ENCODE measurements at regions not wholly inside any gene's neighbourhood (a gene's known extent, or its start where the extent isn't known, plus 50 kb on each side); places are given as distances from the start of the nearest gene placed in this dataset.

DNA sequence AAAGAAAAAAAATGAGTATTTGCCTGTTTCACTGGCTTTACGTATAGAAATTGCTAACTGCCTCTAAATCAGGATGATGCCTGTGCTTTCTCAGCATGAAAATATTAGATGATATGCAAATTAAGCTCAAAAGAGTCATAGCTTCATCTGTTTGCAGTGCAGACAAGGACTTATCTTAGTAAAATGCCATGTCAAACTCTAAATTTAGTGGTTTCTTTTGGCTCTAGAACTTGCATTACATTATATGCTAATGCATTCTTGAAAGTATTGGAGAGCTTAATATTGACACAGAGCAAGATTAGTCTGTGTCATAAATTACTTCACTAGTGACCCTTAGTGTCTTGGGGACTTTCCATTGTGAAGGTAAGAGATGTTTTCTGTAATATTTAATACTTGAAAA, 1109.1 kb upstream of the NRXN1 start:
- DNase-seq (no peak), ATAC-seq (no peak)
- intact Hi-C loops (cut with DNase I, micrococcal nuclease): no loop called here

DNA sequence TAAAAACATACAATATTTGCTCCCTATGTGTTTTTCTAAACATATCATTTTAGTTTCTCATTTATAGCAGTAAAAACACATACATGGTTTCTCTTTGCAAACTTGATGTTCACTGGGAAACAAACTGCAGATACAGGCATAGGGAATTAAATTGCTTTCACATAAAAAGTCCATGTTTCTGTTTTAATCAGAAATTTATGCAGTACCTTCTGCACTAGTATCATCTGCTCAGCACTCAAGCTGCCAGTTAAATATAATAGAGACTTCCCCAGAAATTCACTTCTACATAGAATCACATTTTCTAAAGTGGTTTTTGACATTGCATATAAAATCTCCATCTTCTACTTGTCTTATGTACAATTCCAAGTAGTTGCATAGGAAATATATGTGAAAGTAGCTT, 1107.3 kb upstream of the NRXN1 start:
- no peak for ATAC-seq
- intact Hi-C loops (cut with DNase I, micrococcal nuclease): no loop called here
- DNase-seq: no peak

DNA sequence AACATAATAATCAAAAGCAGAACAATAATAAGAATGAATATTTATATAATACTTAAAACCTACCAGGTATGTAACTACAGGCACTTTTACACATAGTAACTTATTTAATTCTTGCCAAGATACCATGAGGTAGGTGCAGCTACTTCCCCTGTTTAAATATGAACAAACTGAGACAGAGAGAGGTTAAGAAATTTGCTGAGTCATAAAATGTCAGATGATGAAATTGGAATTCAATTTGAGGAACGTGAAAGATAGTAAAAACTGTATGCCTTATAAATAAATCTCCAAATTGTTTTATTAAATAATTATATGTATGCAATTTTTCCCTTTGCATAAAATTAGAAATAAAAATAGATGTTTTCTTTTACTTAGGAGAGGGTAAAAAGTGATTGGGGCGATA, 1103.3 kb upstream of the NRXN1 start:
- DNase-seq (no peak), ATAC-seq (no peak)
- intact Hi-C loops (cut with DNase I, micrococcal nuclease): no loop called here

DNA sequence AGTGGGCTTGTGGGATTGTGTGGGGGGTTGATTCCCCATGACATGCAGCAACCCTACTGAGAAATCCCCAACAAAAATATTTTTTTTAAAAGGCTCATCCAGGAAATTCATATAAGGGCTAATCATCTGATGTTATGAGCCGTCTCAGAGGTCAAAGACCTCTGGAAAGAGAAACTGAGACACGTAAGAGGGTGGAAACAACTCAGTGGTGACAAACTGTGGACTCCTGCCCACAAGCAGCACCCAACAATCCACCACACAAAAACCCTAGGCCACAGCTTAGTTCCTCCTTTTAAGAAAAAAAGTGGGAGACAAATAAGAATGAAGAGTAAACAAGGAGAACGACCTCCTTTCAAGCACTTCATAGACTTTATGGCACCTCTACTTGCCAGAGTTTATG, 1096.1 kb upstream of the NRXN1 start:
- ATAC-seq: no peak
- intact Hi-C loops (cut with DNase I, micrococcal nuclease): no loop called here
- no peak for DNase-seq

DNA sequence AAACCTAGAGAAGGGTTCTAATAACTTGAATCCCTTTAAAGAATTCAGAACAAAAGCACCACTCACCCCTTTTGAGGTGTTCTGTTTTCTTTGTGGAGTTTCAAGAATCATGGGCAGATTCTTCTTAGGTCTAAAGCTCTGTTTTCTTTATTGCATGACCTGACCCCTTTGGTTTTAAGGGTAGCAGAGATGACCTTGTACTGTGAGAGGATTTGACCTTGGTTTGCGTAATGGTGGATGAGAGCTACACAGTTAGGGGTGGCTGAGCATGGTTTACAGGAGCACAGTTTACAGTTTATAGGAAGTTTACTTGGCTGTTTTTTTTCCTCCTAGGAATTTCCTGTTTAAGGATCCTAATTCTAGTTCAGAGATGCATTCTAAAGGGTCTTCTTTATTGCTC, 1095.6 kb upstream of the NRXN1 start:
- ATAC-seq: no peak
- DNase-seq: no peak
- intact Hi-C loops (cut with DNase I, micrococcal nuclease): no loop called here

DNA sequence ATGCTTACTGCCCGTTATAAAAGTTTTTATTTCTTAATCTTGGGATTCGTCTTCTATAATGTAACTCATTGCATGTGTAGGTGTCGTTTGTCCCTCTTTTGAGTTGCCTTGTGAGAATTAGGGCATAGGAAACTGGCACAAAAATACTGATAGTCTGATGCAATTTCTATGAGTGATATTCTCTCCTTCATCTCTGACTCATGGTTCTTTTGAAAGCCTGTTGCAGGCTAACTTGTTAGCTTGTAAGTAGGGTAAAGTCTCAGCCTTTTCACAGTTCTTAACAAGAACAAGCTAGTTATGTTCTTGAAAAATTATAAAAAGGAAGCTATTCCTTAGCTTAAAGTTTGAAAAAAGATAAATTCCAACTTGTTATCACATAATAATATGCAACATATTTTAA, 1085.4 kb upstream of the NRXN1 start:
- ATAC-seq (no peak), DNase-seq (no peak)
- intact Hi-C loops (cut with DNase I, micrococcal nuclease): no loop called here

DNA sequence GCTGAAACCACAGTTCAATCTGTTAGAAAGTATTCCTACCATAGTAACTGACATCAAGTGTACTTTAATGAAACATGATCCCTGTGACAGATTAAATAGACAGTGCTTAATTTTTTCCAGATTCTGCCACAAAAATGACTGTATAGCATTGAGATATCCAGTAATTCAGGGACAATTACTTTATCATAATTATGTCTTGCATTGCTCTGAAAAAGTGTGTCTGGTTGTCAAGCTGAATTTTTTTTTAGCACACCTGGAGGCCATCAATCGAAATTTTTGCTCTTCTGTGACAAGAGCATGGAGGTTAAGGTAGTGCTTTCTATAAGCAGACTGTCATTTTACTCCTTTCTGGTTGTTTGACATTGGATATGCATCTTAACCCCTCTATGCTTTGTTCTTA, 1083.8 kb upstream of the NRXN1 start:
- no peak for ATAC-seq
- intact Hi-C loops (cut with DNase I, micrococcal nuclease): no loop called here
- no peak for DNase-seq

DNA sequence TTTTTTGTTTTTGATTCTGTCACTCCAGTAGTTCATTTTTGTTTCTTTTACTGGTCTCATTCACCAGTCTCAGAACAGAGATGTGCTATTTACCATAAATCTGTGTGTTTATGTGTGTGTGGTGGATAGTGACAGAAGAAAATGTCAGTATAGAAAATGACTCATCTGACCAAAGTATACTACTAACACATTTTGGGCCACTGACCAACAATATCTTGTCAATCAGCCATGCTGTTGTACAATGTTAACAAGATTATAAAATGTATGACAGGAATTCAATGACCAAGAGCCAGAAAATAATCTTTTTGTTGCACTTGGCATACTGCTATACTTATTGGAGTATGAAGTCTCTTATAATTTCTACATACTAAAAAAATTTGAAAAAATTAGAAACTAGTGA, 1081.4 kb upstream of the NRXN1 start:
- ATAC-seq: no peak
- intact Hi-C loops (cut with DNase I, micrococcal nuclease): no loop called here
- no peak for DNase-seq

DNA sequence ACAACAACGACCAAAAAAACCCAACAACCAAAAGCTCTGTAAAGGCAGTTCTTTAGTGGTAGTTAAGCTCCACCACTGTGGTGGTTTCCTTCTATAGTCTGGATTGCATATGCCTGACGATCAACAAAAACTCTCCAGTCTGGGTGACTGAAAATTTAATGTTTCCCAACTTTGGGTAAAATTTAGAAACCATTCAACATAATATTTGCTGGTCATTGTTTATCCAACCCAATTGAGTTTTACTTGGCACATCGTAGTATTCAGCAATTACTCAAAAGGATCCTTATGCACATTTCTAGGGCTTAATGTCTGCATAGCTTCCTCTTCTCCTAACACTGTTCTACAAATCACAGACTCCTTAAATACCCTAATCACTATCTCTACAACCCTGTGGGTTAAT, 1080.2 kb upstream of the NRXN1 start:
- DNase-seq (no peak), ATAC-seq (no peak)
- intact Hi-C loops (cut with DNase I, micrococcal nuclease): no loop called here

DNA sequence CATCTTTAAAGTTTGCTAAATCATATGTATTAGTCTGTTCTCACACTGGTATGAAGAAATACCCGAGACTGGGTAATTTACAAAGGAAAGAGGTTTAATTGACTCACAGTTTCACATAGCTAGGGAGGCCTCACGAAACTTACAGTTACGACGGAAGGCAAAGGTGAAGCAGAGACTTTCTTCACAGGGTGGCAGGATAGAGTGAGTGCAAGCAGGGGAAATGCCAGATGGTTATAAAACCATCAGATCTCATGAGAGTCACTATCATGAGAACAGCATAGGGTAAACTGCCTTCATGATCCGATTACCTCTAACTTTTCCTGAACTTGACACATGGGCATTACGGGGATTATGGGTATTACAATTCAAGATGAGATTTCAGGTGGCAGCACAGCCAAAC, 1075.2 kb upstream of the NRXN1 start:
- DNase-seq (no peak), ATAC-seq (no peak)
- intact Hi-C loops (cut with DNase I, micrococcal nuclease): no loop called here

DNA sequence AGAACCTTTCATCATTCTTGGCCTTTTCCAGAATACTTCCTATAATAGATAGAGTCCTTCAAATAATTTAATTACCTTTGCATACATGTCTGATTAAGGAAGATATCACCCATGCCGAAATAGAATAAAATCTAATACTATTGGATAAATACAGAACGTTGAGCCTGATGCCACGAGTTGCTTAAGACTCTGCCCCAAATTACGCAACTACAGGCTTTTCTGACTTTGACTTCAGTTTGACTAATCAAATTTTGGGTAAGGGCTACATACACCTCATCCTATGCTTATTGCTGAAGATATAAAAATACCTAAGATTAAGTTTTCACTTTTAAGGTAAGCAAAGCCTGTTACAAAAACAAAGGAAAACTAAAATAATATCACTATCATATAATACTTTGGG, 1065.1 kb upstream of the NRXN1 start:
- ATAC-seq (no peak), DNase-seq (no peak)
- intact Hi-C loops (cut with DNase I, micrococcal nuclease): no loop called here

DNA sequence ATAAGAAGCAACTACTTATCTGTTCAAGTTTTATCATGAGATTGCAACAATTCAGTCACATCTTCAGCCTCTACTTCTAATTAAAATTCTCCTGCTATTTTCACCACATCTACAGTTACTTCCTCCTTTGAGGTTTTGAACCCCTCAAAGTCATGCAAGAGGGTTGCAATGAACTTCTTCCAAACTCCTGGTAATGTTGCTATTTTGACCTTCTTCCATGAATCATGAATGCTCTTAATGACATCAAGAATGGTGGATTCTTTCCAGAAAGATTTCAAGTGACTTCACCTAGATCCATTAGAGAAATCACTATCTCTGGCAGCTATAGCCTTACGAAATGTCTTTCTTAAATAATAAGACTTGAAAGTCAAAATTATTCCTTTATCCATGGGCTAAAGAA, 1052.8 kb upstream of the NRXN1 start:
- ATAC-seq (no peak), DNase-seq (no peak)
- intact Hi-C loops (cut with DNase I, micrococcal nuclease): no loop called here

DNA sequence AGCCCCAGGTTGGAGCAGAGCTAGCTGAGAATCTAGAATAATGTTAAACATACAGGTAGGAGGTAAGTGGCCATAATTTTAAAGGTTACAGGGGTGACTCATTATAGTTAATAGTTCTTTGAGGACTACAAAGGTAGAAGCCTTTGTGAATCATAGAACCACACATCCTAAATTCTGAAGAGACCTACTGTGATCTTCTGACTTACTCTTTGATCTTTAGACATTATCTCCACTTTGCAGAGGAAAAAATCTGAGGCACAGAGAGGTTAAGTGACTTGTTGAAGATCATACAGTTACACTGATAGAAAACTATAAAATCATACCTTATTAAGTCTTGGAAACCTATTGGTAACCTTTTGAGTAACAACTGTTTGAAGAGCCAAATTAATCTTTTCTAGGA, 1051.3 kb upstream of the NRXN1 start:
- ATAC-seq: no peak
- no peak for DNase-seq
- intact Hi-C loops (cut with DNase I, micrococcal nuclease): no loop called here

DNA sequence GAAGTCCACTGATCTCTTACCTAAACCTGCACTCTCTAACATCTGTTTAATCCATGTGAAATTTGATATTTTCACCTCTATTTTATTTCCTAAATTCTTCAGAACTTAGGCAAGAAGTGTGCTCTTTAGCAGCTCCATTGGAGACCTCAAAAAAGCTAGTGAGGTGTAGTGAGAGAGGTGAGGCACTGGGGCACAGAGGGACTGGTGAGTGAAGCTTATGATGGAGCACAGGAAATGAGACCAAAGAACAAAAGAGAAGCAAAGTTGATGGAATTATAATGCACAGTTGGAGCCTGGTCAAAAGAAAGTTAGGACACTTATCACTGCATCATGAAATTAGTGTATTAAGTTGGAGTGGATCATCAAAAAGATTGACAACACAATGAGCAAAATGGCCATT, 1050.7 kb upstream of the NRXN1 start:
- ATAC-seq (no peak), DNase-seq (no peak)
- intact Hi-C loops (cut with DNase I, micrococcal nuclease): no loop called here

DNA sequence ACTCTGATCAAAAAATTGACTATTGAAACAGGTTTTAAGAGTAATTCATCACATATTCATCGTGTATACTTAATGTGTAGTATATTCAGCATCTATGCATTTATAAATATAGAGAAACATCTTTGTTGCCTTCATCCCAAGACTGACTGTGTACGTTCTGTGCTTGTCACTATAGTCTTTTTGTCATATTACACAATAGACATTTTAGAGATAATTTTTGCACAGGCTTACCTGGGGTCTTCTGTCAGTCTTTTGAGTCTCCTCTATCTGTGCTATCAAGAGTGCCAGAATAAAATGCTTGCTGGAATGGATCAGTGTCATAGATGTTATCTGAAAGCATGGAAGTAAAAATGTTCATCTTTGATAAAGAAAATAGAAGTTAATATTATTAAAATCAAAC, 1047.7 kb upstream of the NRXN1 start:
- intact Hi-C loops (cut with DNase I, micrococcal nuclease): no loop called here
- ATAC-seq (no peak), DNase-seq (no peak)

DNA sequence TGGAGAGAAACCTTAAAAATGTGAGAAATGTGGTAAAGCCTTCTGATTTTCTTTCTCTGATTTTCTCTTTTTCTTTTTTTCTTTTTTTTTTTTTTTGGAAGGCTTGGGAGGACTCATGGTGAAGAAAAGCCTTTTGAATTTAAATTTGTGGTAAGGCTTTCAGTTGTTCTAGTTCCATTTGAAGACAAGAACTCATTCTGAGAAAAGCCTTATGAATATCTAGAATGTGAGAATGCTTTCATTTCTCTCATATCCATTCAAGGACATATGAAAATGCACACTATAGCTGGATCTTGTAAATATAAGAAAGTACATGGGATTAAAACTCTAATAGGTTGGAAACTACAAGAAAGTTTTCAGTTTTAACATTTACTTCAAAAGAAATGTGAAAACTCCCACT, 1045.2 kb upstream of the NRXN1 start:
- DNase-seq: no peak
- ATAC-seq: no peak
- intact Hi-C loops (cut with DNase I, micrococcal nuclease): no loop called here

DNA sequence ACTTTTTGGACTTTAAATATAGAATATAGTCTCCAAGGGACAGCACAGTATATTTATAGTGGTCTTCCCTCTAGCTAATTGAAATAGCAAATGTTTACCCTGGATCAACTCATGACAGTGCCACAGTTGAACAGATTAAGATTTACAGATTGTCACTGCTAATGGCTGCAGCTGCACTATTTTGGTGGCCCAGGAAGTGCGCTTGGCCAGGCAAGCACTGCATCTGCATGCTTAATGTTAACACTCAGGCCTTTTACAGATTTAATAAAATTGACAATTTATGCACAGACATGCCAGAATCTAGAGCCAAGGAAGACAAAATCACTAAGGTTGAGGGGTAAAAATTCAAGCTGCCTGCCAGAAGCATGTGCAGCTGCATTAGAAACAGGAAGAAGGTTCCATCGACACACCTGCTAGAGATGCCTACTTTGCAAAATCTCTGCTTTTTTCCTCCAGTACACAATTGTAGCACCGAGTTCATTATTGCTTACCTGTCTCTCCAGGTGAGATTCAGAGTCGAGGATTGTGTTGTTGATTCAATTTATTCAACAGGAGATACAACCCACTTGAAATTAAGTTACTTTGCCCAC, 1042.3 kb upstream of the NRXN1 start:
- intact Hi-C loops (cut with DNase I, micrococcal nuclease): no loop called here
- DNase-seq (no peak), ATAC-seq (no peak)

DNA sequence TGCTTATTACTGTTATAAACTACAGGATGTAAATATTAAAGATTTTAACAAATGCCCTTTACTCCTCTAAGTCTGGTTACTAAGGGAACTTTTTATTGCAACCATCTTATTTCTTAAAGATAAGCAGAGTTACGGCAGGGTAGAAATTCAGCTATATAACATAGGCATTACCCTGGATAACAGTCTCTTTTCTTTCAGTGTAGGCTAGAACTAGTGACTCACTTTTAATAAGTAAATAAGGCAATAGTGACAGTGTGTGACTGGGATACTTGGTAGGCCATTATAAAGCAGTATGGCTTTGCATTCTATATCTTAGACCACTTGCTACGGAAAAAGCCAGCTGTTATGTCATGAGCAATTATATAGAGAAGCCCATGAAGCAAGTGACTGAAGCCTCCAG, 1041.0 kb upstream of the NRXN1 start:
- no peak for ATAC-seq
- DNase-seq: no peak
- intact Hi-C loops (cut with DNase I, micrococcal nuclease): no loop called here

DNA sequence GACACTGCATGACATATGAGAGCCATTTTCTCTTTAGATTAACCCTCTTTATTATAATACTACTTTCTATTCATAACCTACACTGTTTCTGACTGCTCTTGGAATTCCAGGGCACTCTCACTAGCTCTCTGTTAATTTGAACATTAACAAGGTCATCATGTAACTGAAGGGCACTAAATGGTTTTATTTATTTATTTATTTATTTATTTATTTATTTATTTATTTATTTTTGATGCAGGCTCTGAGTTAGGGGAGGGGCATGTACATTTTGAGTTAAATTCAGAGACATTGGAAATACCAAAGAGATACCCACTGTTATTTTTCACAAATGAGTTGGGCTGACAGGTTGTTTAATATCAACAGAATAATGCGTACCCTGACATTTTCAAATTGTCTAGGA, 1038.7 kb upstream of the NRXN1 start:
- intact Hi-C loops (cut with DNase I, micrococcal nuclease): no loop called here
- DNase-seq: no peak
- no peak for ATAC-seq

DNA sequence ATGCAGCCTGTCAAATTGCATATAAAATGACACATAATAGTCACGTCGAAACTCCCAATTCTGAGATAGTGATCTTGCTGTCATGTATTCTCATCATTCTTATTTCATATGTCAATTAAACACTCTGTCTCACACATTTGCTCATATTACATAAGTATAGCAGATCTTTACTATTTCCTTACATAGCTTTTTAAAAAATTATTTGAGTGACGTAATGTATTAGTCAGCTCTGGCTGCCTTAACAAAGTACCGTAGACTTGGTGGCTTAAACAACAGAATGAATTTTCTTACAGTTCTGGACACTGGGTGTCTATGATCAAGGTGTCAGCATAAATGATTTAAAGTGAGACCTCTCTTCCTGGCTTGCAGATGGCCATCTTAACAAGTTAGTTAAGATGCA, 1032.3 kb upstream of the NRXN1 start:
- DNase-seq (no peak), ATAC-seq (no peak)
- intact Hi-C loops (cut with DNase I, micrococcal nuclease): no loop called here

DNA sequence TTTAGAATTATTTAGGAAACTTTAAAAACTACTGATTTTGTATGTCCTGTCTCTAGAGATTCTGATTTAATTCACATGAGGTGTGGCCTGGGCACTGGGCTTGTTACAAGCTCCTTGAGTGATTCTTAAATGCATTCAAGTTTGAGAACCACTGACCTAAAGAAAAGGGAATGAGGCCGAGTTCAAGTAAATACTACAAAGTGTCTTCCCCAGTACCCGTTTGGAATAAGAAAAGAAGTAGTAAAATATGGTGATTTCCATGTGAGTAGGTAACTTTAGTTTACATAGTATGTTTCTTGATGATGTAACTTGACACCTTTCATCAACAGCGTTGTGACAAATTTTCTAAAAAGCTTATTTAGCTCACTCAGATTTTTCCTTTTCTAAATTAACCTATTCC, 1022.9 kb upstream of the NRXN1 start:
- intact Hi-C loops (cut with DNase I, micrococcal nuclease): no loop called here
- no peak for ATAC-seq

DNA sequence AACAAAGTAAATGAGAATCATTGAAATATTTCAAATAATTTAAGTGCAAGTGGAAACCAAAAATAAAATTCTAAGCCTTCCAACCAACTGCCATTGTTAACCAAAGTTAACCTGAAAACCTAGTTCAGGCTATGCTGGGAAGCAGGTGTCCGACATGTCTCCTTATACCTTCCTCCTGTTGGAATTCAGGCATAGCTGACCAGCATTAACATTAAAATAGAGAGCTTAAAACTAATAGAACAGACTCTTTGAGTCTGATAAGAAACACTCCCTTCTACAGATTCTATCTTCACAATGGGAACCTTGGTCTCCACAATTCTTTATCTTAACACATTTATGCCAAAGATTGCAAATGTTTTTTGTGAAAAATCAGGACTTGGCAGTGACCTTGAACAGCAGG, 1004.9 kb upstream of the NRXN1 start:
- DNase-seq (no peak), ATAC-seq (no peak)
- intact Hi-C loops (cut with DNase I, micrococcal nuclease): no loop called here

More for the DNA sequence above, 1022.9 kb upstream of the NRXN1 start:
- no peak for DNase-seq

Data from left colon (tissue), 2 donors.